ENCODE measurements at regions not wholly inside any gene's neighbourhood (a gene's known extent, or its start where the extent isn't known, plus 50 kb on each side); places are given as distances from the start of the nearest gene placed in this dataset.

DNA sequence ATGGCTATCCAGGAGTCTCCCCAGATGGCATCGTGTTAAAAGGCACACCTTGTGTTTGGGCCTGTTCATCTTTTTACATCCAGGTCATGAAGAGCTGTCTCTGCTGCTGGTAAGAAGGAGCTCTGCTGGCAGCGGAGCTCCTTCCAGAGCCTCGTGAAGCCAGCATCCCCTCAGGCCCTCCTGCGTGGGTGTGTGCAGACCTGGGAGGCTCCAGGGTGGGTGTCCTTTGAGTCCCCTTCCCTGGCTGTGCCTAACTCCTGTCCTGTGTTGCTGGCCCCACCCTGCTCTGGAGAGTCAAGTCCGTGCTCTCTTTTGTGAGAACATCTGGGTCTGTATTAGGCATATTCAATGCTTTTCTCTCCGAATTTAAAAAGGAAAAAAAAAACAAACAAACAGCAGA is 149.6 kb upstream of the IRX2 start:
- TF ChIP-seq CTCF (conservative IDR thresholded peaks at IDR 0.05; ENCODE audit: low read length) (no peak), EZH2phosphoT487 (IDR thresholded peaks at IDR 0.05; ENCODE audit: borderline replicate concordance) (no peak)

Measured in Loucy (cell line).